Activated naive CD8-positive, alpha-beta T cell treated with anti-CD3 and anti-CD28 coated beads, Interleukin-2, amount 10 ng/mL, durations not matched to agents 7 days and 5 days (primary cell): ENCODE measurements at regions not wholly inside any gene's neighbourhood (a gene's known extent, or its start where the extent isn't known, plus 50 kb on each side); places are given as distances from the start of the nearest gene placed in this dataset.
"Not testable (repeated sequence)": the region's sequence is repeated elsewhere in the genome, so short reads cannot be mapped to it uniquely, and the experiment has no call there.

Experiments used
- ATAC-seq: fragments of 150-1000 bp; cut with Tn5 transposase; one replicate; pipeline ENCODE4 v1.10.0; 2021; ENCODE audit warnings: low read depth, moderate library complexity
- POLR2A ChIA-PET: fragments of 350-600 bp; sonication (Branson Sonifier 250); formaldehyde crosslinking; loops from one replicate; lab custom pipeline; 2021; ENCODE audit warnings: antibody characterized with exemption; lab: Charles Lee
- DNase-seq: peaks from one replicate; pipeline ENCODE4 v3.0.0; 2021
- H3K27ac Mint-ChIP-seq: one replicate; pipeline ENCODE4 v1.8.0; 2022; ENCODE audit warnings: mild to moderate bottlenecking, mixed read lengths
- H3K27me3 Mint-ChIP-seq: one replicate; pipeline ENCODE4 v1.8.0; 2022; ENCODE audit warnings: mild to moderate bottlenecking, moderate library complexity, mixed read lengths
- H3K36me3 Mint-ChIP-seq: one replicate; pipeline ENCODE4 v1.8.0; 2021; ENCODE audit warnings: mild to moderate bottlenecking, mixed read lengths
- H3K4me1 Mint-ChIP-seq: one replicate; pipeline ENCODE4 v1.8.0; 2021; ENCODE audit warnings: mixed read lengths
- H3K4me3 Mint-ChIP-seq: one replicate; pipeline ENCODE4 v1.8.0; 2022; ENCODE audit warnings: mild to moderate bottlenecking, moderate library complexity, mixed read lengths
- H3K9me3 Mint-ChIP-seq: one replicate; pipeline ENCODE4 v1.8.0; 2021; ENCODE audit warnings: mixed read lengths

- POLR2A ChIA-PET, result no interaction called here
- no peaks in the 10 kb centered on the region for H3K27me3 Mint-ChIP-seq
Measured at GRCh38 chr9:17871213-17871890, 292.5 kb downstream of the SH3GL2 start.

GRCh38 chr9:17875886-17876285 lies 297.0 kb downstream of the SH3GL2 start:
- Mint-ChIP-seq H3K27me3 (no peaks in the 10 kb centered on the region), H3K27ac (no peak overlapping the region), H3K9me3 (no peaks in the 10 kb centered on the region), H3K4me3 (no peak overlapping the region), H3K36me3 (no peaks in the 10 kb centered on the region), H3K4me1 (no peaks in the 10 kb centered on the region)
- DNase-seq (no peak), ATAC-seq (no peak)
- POLR2A ChIA-PET, result no interaction called here

More at GRCh38 chr9:17871213-17871890, 292.5 kb downstream of the SH3GL2 start:
- Mint-ChIP-seq H3K4me3 (no peak overlapping the region), H3K9me3 (no peaks in the 10 kb centered on the region), H3K4me1 (no peaks in the 10 kb centered on the region), H3K27ac (no peak overlapping the region), H3K36me3 (no peaks in the 10 kb centered on the region)
- DNase-seq (no peak), ATAC-seq (no peak)

GRCh38 chr9:17876687-17877086 lies 297.8 kb downstream of the SH3GL2 start:
- POLR2A ChIA-PET, result no interaction called here

GRCh38 chr9:17878810-17879370 lies 300.0 kb downstream of the SH3GL2 start:
- no peaks in the 10 kb centered on the region for H3K9me3 Mint-ChIP-seq
- POLR2A ChIA-PET, result no interaction called here
- H3K27me3 Mint-ChIP-seq, result no peaks in the 10 kb centered on the region

More at GRCh38 chr9:17876687-17877086, 297.8 kb downstream of the SH3GL2 start:
- Mint-ChIP-seq H3K36me3 (no peaks in the 10 kb centered on the region), H3K4me3 (no peak overlapping the region), H3K27me3 (no peaks in the 10 kb centered on the region), H3K9me3 (no peaks in the 10 kb centered on the region), H3K27ac (no peak overlapping the region), H3K4me1 (no peaks in the 10 kb centered on the region)
- ATAC-seq (no peak), DNase-seq (no peak)

GRCh38 chr9:17881371-17881770 lies 302.5 kb downstream of the SH3GL2 start:
- ATAC-seq, result no peak
- POLR2A ChIA-PET, result no interaction called here
- Mint-ChIP-seq H3K4me3 (no peak overlapping the region), H3K9me3 (no peaks in the 10 kb centered on the region), H3K36me3 (no peaks in the 10 kb centered on the region), H3K27ac (no peak overlapping the region), H3K4me1 (no peaks in the 10 kb centered on the region), H3K27me3 (no peaks in the 10 kb centered on the region)
- DNase-seq, result no peak

More at GRCh38 chr9:17878810-17879370, 300.0 kb downstream of the SH3GL2 start:
- Mint-ChIP-seq H3K27ac (no peak overlapping the region), H3K36me3 (no peaks in the 10 kb centered on the region), H3K4me3 (no peak overlapping the region), H3K4me1 (no peaks in the 10 kb centered on the region)
- ATAC-seq, result no peak
- DNase-seq, result no peak

- DNase-seq, result no peak
- H3K4me3 Mint-ChIP-seq, result no peak overlapping the region
- H3K27ac Mint-ChIP-seq, result no peak overlapping the region
- POLR2A ChIA-PET, result no interaction called here
- H3K36me3 Mint-ChIP-seq, result no peaks in the 10 kb centered on the region
- no peaks in the 10 kb centered on the region for H3K4me1 Mint-ChIP-seq
- no peaks in the 10 kb centered on the region for H3K27me3 Mint-ChIP-seq
- ATAC-seq, result no peak
- no peaks in the 10 kb centered on the region for H3K9me3 Mint-ChIP-seq
Measured at GRCh38 chr9:17882688-17883594, 304.1 kb downstream of the SH3GL2 start.

GRCh38 chr9:17888066-17888465 lies 309.2 kb downstream of the SH3GL2 start:
- no peaks in the 10 kb centered on the region for H3K9me3 Mint-ChIP-seq

GRCh38 chr9:17888964-17889363 lies 310.1 kb downstream of the SH3GL2 start:
- POLR2A ChIA-PET, ATAC-seq, H3K27me3 Mint-ChIP-seq, H3K4me3 Mint-ChIP-seq, H3K27ac Mint-ChIP-seq, DNase-seq, H3K9me3 Mint-ChIP-seq, H3K4me1 Mint-ChIP-seq, H3K36me3 Mint-ChIP-seq: not testable (repeated sequence)

More at GRCh38 chr9:17888066-17888465, 309.2 kb downstream of the SH3GL2 start:
- ATAC-seq (no peak), DNase-seq (no peak)
- Mint-ChIP-seq H3K27ac (no peak overlapping the region), H3K36me3 (no peaks in the 10 kb centered on the region), H3K4me3 (no peak overlapping the region), H3K4me1 (no peaks in the 10 kb centered on the region), H3K27me3 (no peaks in the 10 kb centered on the region)
- POLR2A ChIA-PET, result no interaction called here

GRCh38 chr9:17894501-17895160 lies 315.8 kb downstream of the SH3GL2 start:
- ATAC-seq, result no peak
- no peak overlapping the region for H3K4me3 Mint-ChIP-seq
- no peak overlapping the region for H3K27ac Mint-ChIP-seq
- no peaks in the 10 kb centered on the region for H3K4me1 Mint-ChIP-seq
- DNase-seq, result no peak
- H3K27me3 Mint-ChIP-seq, result no peaks in the 10 kb centered on the region
- POLR2A ChIA-PET, result no interaction called here
- H3K9me3 Mint-ChIP-seq, result peaks cover 2% of the 10 kb centered on the region
- H3K36me3 Mint-ChIP-seq, result no peaks in the 10 kb centered on the region

- Mint-ChIP-seq H3K27me3 (peaks cover 9% of the 10 kb centered on the region), H3K9me3 (peaks cover 2% of the 10 kb centered on the region), H3K36me3 (no peaks in the 10 kb centered on the region), H3K27ac (no peak overlapping the region), H3K4me3 (no peak overlapping the region), H3K4me1 (no peaks in the 10 kb centered on the region)
- ATAC-seq (no peak), DNase-seq (no peak)
- POLR2A ChIA-PET, result no interaction called here
Measured at GRCh38 chr9:17900606-17901005, 321.7 kb downstream of the SH3GL2 start.

- ATAC-seq, result no peak
- Mint-ChIP-seq H3K36me3 (no peaks in the 10 kb centered on the region), H3K9me3 (peaks cover 1% of the 10 kb centered on the region), H3K4me3 (no peak overlapping the region), H3K27ac (no peak overlapping the region), H3K4me1 (no peaks in the 10 kb centered on the region), H3K27me3 (peaks cover 20% of the 10 kb centered on the region)
- DNase-seq, result no peak
- POLR2A ChIA-PET, result no interaction called here
Measured at GRCh38 chr9:17905366-17905765, 326.5 kb downstream of the SH3GL2 start.

GRCh38 chr9:17905781-17906175 lies 326.9 kb downstream of the SH3GL2 start:
- no peak for DNase-seq
- Mint-ChIP-seq H3K36me3 (no peaks in the 10 kb centered on the region), H3K4me1 (no peaks in the 10 kb centered on the region), H3K9me3 (peaks cover 1% of the 10 kb centered on the region), H3K4me3 (no peak overlapping the region), H3K27me3 (peaks cover 20% of the 10 kb centered on the region), H3K27ac (no peak overlapping the region)
- POLR2A ChIA-PET, result no interaction called here
- no peak for ATAC-seq

- H3K27me3 Mint-ChIP-seq, result peaks cover 20% of the 10 kb centered on the region
- H3K4me1 Mint-ChIP-seq, result no peaks in the 10 kb centered on the region
- no peak overlapping the region for H3K27ac Mint-ChIP-seq
- peaks cover 1% of the 10 kb centered on the region for H3K9me3 Mint-ChIP-seq
- ATAC-seq (no peak), DNase-seq (no peak)
- no peaks in the 10 kb centered on the region for H3K36me3 Mint-ChIP-seq
- no peak overlapping the region for H3K4me3 Mint-ChIP-seq
- POLR2A ChIA-PET, result no interaction called here
Measured at GRCh38 chr9:17906176-17906840, 327.4 kb downstream of the SH3GL2 start.
